Stimulated activated CD4-positive, alpha-beta T cell treated with anti-CD3 and anti-CD28 coated beads, Interleukin-2, amount 100 ng/mL, for 4 hours (primary cell): ENCODE measurements at regions not wholly inside any gene's neighbourhood (a gene's known extent, or its start where the extent isn't known, plus 50 kb on each side); places are given as distances from the start of the nearest gene placed in this dataset.

ENCODE experiments used
- DNase-seq: peaks from one replicate; pipeline ENCODE4 v3.0.0-alpha.2; 2020; ENCODE audit warnings: low read depth

DNA sequence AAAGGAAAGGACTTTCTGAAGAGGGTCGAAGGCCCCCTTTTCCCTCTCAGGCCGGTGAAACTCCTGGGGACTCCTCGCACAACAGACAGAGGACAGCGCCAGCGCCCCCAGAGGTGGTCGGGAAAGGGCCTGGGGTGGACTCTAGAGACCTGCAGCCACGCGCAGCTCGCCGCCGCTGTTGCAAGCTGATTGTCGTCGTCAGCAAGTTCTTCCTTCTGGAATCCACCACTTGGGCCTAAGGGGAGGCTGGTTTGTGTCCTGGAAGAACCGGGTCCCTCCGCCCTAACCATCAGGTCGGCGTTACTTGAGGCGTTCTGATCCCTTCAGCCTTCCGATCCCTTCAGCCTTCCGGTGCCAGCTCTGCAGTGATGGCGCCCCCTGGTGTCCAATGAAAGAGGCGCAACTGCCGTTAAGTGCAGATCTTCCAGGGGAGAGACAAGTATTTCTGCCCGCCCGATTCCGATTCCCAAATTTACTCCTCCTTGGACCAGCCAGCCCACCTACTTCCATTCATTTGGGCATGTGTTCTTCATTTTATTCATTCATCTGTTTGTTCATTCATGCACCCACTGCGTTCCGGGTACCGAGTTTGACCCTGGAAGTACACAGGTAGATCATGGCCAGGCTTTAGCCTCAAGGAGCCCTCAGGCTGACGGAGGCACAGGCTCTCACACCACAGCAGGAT lies 77.2 kb upstream of the SLC6A11 start:
- peak; percentile 52 for DNase-seq

DNA sequence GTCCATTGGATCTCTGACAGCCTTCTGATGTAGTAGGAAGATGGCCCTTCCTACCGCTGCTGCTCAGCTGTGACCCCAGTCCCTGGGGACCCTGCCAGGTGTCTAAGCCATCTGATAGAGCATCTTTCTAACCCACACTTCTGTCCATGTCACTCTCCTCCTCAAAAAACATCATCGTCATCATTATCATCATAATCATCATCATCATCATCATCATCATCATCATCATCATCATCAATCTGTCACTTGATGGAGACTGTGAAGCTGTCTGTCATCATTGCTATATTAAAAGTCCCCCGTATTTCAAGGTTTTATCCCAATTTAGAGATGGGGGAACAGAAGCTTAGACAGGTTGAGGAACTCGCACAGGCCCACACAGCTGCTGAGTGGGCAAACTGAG lies 75.1 kb upstream of the SLC6A11 start:
- no peak for DNase-seq

DNA sequence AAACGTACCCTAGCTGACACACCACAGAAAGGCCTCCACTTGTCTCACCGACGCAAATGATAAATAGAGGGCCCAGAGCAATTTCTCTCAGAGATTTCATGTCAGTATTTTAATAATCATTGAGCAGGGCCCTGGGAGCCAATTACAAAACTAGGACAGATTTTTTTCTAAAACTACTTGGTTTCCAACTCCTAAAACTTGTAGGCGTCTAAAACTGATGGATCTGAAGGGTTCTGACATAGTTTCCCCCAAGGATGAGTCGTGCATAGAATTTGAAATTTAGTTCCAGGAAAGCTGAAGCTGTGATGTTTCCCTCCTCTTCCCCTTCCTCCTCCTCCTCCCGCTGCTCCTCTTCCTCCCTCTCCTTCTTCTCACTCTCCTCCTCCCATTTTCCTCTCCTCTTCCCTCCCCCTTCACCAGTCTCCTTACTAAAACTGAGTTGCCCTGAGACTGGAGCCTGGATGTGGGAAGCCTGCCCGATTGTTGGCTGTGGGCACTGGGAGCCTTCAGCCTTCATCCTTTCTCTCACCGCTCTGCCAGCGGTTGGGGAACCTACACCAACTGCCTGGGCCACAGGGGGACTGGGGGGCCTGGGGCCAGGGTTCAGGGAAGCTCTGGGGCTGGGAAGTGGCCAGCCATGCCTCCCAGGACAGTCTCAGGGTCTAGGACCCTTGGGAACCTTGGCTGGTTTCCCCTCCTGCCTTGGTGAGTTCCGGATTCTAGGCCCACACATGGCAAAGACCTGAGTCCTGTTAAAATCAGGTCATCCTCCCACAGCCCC lies 73.9 kb upstream of the SLC6A11 start:
- DNase-seq = no peak

DNA sequence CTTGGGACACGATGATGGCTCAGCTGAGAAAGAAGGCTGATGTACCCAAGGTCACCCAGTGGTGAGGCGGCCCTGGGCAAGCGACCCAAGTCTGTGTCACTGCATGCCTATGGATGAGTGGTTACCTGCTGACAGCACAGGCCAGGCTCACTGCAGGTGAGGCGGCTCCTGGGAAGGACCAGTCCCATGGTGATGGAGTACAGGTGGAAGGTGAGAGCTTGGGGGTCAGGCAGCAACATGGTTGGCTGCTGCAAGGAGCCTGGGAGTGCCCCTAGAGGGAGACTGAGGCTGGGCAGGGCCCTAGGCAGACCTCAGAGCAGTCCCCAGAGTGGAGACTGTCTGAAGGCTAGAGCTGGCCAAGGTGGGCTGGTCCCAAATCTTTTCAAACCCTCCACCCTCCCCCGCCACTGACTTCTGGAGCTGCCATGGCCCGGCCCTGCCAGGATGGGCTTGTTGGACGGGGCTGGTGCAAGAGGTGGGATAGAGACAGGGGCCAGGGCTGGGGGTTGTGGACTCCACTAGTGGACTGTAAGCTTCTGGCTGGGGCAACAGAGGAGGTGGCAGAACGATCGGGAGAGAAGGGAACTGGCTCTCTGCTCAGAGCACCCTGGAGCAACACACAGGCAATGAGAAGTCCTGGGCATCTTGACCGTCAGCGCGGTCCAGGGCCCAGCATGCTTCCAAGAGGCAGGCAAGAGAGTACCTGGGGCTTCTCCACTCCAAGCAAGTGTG lies 72.5 kb upstream of the SLC6A11 start:
- DNase-seq = no peak

DNA sequence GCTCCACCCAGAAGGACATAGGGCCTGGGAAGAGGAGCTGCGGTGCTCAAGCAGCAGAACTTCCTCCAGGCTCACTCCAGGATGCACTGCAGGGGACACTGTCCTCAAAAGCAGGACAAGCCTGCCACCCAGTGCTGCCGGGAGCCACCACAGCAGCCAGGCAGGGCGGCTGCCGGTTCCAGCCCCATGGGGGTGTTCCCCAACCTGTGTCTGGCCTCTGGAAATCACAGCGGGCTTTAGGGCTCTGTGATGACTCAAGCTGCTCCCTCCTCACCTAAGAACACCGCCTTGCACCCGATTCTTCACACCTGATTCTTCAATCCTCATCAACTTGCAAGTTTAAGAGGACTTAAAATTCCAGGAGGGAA lies 71.9 kb upstream of the SLC6A11 start:
- no peak for DNase-seq

DNA sequence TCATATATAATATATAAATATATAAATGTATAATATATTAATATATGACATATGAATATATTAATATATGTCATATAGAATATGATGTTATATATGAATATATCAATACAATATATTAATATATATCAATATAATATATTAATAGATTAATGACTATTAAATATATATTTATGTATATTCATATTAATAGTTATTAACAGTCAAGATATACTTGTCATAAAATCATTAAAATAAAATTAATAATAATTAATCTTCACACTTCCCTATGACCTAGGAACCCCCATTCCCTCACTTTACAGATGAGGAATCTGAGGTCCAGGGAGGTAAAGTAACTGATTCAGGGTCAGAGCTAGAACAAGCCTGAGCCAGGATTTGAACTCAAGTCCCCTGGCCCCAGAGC lies 70.6 kb upstream of the SLC6A11 start:
- no peak for DNase-seq

DNA sequence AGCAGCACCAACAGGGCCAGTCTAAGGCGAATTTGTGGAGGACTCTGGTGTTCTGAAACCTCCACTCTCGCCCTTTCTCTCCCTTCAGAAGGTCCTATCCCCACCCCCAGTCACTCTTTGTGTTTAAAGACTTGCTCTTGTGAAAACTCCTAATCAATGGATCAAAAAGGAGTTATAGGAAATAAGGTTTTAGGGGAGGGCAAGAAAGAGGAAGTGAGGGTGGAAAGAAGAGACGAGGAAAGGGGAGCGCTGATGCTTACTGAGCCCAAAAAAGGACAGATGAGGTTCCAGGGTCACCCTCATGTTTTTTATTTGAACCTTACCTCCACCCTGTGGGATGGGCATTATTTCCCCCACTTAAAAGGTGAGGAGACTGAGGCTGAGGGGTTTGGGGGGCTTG lies 70.0 kb upstream of the SLC6A11 start:
- no peak for DNase-seq

DNA sequence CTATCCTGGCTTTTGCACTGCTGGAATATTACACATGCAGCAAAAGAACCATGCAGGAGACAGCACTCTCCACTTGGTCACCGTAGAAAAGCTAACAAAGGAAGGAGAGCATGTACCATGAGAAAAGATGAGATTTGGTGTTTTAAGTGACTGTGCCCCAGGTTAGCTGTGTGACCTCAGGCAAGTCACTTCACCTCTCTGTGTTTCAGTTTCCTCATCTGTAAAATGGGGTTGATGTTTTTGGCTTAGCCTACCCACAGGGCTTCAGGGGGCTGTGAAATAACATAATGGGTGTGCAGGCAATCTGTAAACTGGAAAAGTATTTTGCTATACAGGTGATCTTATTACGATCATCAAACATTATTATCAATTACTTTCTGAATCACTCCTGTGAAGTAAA lies 69.3 kb upstream of the SLC6A11 start:
- DNase-seq = no peak

DNA sequence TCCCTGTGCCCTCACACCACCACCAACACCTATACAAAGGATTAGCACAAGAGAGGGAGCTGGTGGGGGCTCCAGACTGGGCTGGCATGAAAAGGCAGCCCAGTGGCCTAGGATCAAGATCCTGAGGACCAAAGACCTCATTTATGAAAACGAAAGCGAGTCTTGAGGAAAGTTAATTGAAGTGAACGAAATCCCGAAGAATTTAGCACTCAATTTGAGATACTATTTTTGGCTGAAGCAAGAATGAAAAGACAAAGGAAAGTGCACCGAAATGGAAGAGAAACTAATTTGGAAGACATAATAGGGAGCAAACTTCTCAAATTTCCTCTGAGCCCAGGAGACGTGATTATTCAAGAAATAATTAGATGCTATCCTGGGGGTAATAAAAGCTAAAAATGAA lies 68.7 kb upstream of the SLC6A11 start:
- DNase-seq = no peak

DNA sequence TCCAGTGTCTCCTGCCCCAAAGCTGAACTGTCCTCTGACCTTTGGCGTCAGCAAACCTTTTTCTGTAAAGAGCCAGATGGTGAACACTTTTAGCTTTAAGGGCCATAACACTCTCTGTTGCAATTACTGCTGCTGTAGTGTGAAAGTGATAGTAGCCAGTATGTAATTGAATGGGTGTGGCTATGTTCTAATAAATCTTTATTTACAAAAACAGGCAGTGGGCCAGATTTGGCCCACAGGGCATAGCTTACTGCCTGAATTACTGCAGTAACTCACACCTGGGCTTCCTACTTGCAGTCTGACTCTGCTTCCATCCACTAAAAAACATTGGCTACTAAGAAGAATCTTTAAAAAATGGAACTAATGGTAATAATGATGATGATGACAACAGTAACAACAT lies 68.0 kb upstream of the SLC6A11 start:
- DNase-seq = no peak

DNA sequence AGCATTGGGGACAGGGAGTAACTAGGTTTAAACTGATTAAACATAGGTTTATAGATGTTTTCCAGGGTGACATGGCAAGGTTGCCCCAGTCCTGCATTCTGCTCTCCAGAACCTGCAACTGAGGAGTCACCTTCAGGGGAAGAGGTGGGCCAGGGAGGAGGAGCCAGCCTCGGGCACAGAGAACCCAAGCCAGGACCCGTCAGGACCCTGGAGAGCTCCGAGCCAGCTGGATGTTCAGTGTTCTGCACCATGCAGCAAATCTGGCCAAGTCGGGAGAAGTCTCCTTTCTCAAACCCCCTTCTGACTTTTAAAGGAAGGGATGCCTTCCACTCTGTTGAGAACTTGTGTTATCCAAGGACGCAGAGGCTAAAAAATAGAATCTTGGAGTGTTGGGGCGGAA lies 62.1 kb upstream of the SLC6A11 start:
- DNase-seq = no peak

DNA sequence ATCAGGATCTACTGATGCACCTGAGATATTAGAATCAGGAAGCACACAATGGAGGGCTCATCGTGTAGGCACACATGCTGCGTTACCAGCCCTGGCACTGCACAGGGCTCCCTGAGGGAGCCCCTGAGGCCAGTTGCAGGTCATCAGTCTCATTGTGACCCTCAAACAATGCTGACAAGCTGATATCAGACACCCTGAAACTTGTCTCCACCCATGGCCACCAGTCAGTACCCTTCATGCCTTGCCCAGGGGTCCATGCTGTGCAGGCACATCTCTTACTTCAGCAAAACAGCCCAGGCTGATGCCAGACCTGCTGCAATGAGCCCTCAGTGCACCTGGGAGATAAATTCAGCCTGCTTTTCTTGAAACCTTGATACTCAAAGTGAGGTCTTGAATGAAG lies 59.5 kb upstream of the SLC6A11 start:
- no peak for DNase-seq

DNA sequence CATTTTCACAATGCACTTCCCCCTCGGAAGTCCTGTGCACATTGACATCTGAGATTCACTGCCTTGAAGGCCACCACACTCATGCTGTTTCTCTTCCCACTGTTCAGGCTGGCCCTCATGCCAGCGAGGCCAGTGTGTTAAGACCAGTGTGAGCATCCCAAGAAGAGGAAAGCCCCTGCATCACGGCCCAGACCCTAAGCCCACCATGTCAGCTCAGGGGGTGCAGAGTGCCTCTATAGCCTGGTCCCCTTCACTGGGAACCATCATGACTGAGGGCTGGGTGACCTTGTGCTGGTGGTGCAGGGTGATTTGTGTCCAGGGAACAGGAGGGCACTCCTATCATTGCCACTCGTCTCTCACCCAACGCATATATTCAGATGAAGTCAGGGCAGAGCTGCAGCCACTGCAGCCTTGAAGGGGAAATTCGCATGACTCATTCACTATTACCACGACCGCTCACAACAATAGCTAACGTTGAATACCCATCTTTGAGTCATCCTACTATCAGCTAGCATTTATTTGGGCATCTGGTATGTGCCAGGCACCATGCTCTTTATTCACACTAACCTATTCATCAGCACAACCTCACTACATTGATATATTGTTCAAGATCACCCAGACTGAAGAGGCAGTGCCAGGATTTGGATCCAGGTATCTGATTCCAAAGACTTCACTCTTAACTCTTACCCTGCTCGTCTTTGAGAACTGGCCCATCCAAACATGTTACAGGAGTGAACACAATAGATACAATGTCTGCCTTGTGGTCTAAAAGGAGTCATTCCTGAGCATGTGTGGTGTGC lies 58.8 kb upstream of the SLC6A11 start:
- no peak for DNase-seq

DNA sequence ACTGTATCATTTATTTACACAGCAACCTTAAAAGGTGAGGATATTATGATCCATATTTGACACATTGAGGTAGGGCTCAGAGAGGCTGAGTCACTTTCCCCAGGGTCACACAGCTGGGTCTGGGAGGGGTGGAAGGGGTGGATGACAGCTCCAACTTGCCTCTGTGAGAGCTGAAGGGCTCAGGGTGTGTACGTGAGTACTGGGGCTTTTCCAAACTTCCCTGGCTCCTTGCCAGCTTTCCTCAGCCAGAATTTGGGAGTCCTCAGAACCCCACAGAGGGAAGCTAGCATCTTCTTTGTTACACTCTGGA lies 58.3 kb upstream of the SLC6A11 start:
- DNase-seq = no peak

DNA sequence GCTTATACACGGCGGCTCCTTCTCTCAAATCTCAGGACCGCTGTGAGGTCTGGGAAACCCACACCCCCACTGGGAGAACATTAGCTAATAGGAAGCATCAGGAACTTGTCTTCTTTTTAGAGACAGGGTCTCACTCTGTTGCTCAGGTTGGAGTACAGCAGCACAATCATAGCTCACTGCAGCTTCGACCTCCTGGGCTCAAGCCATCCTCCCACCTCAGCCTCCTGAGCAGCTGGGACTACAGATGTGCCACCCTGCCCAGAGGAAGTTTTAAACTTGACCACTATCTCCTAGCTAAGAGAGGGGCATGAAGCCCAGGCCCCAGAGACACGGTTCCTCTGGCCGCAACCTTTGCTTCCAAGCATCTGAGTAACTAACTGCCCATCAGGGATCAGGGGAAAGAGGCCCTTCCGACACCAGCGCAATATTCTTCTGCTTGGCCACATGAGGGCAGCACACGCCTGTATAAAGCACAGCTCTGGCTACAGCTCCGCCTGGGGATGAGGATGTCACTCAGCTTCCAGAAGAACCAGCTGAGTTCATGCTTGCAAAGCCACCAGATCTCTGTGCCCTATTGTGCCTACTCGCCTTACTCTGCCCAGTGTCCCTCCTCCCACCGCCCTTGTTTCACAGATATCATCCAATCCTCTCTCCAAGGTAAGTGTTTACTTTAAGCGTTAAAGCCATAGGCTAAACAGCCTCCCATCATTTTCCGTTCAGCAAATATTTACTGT lies 57.6 kb upstream of the SLC6A11 start:
- DNase-seq = peak; percentile 4

DNA sequence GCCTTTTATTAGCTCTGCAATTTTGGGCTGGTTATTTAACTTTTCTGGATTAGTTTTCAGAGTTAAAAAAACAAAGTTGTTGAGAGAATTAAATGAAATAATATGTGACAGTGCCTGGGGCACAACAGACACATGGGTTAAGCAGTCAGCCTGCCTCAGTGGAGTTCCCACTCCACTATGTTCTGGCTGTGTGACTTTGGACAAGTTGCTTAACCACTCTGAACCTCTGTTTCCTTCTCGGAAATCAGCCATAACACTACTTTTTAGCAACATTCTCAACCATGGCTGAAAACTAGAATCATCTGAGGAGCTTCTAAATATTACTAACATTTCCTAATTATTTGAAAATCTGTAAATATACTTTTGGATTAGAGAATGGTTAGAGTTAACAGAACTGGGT lies 56.5 kb upstream of the SLC6A11 start:
- no peak for DNase-seq

DNA sequence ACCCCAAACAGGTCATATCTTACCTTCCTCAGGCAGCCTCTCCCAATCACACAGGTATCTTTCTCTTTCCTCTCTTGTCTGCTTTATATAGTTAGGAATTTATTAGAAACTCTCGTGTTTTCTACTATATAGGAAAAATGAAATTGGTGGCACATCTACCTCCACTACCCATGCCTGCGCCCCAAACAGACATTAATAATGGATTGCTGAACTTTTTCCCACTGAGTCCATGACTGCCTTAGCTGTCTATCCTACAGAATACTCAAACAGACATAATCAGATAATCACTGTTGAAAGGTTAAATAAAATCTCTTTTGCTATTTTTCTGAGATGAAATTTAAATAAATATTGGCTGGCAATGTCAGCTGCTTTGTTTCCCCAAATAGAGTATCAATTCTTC lies 55.8 kb upstream of the SLC6A11 start:
- no peak for DNase-seq

DNA sequence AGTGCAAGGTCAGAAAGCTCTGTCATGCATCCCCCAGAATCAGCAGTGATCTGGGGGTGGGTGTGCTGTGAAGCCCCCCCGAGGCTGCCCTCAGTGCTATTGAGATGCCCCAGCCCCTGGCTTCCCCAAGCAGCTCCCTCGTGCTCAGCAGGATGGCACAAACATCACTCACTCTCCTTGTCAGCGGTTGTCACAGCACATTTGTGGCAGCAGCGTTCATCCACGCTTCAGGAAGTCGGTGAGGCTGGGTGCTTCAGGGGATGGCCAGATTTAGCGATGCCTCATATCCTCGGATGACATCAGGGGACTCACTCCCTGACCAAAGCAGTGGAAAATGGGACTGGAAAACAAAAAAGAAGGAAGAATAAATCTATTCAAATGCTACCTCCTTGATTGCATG lies 54.4 kb upstream of the SLC6A11 start:
- DNase-seq = no peak

DNA sequence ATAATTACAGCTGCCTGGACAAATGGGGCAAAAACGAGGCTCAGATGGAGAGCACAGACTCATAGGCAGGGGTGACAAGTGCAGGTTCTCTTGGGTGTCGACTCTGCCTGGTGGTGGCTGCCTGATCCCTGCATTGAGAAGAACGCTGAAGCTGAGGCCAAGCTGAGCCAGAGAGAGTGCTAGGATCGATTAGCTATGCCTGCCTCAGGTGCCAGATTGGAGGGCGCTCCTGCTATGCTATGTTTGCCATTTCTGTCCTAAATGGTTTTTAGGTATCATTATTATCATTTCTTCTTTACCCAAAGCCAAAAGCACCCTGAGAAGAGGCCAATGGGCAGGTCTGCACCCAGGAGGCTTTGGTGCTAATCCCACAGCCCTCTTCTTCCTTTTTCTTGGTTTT lies 53.9 kb upstream of the SLC6A11 start:
- no peak for DNase-seq

DNA sequence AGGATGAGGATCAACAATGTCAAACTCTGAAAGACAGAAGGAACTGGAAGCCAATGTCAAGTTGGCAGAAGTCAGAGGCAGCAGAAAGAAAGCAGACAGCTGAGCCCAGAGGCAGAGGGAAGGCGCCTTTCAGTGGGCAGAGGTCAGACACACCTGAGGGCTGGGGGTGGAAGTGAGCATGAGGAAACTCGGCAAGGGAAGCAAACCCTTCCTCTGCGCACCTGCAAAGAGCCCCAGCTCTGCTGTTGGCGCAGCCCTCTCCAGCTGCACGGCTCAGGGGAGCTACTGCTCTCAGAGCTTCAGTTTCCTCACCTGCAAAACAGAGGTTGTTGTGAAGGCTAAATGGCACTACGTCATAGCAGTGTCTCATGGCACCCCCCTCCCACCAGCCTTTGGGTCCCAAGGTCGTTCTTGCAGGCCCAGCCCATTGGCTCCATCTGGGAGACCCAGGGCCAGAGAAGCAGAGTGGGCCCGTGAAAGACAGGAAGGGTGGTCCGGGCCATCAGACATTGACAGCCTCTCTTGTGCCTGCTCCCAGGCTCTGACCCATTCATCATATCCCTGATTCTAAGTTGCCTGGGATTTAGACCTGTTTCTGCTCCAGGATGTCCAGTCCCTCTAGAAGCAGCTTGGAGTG lies 53.3 kb upstream of the SLC6A11 start:
- no peak for DNase-seq

DNA sequence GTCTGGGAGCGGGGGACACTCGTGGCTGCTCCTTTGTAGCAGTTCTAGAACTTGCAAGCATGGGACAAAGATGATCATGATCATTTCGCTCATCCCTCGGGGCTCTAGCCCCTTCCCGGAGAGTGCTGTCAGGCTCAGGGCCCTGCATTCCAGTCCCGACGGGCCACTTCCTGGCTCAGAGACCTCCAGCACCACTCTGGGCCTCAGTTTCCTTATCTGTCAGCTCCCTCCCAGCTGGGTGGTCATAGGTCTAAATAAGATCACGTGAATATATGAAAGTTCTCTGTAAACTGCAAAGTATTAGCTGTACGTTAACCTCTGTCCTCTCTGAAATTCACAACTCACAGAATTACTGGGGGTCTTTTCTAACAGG lies 52.8 kb upstream of the SLC6A11 start:
- no peak for DNase-seq

DNA sequence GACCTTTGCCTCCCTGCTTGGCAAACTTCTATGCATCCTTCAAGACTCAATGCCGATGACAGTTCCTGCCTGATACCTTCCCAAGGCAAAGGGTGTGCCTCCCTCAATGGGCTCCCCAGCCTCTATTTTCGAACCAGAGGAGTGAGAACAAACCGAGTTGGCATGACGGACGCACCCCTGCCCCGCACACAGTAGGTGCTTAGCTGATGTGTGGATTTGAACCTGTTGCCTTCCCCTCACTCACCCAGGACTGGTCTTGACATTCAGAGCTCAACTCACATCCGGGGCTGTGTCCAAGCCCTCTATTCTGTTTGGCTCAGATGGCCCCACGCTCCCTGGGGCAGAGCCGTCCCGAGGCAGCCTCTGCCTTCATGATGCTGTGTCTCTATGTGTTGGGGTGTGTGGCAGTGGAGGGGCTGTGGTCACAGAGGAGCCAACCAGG lies 52.2 kb upstream of the SLC6A11 start:
- no peak for DNase-seq
